ENCODE measurements at regions not wholly inside any gene's neighbourhood (a gene's known extent, or its start where the extent isn't known, plus 50 kb on each side); places are given as distances from the start of the nearest gene placed in this dataset.

DNA sequence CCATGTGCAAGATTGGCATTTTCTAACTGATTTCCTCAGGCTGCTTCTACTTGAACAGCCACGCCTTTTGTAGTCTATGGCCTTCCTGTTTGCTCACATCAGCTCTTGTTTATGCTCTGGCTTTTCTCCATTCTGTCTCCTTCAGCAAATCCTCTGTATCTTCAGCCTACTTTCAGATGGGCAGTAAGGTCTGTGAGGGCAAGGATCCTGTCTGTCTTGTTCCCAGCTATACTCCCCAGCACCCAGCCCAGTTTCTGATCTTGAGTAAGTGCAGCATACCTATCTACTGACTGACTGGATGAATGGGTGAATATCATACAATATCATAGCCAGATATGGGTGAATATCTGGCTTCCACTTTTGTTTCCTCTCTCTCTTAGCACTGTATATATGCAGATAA is 438.1 kb downstream of the LMO4 start:
- no peaks in the 10 kb centered on the region for H3K27me3 ChIP-seq (ENCODE audit: control insufficient read depth in 5 of 5, insufficient read depth in 4 of 5, low read length in 5 of 5)
- H3K27ac ChIP-seq (ENCODE audit: low read depth, low read length), result no peak overlapping the region
- H3K9ac ChIP-seq (ENCODE audit: low read length in 5 of 5), result no peak overlapping the region

DNA sequence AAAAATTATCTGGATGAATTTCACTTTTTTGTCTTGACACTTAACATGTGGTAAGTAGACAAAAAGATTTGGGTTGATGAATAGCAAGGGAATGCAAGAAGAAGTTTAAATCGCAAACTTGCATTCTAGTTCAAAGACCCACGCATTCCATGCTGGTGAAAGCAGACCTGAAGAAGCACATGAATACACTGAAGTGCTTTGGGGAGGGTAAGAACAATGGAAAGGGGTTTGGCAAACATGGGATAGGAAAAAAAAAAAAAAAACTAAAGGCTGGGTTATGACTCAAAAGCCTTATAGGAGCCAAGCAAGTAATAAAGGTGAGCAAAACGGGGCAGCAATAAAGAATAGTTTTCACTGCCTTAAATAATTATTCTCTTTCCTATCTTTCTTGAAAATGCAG is 450.2 kb downstream of the LMO4 start:
- no peaks in the 10 kb centered on the region for H3K27me3 ChIP-seq (ENCODE audit: control insufficient read depth in 5 of 5, insufficient read depth in 4 of 5, low read length in 5 of 5)
- no peaks in the 10 kb centered on the region for H3K9me3 ChIP-seq (ENCODE audit: control insufficient read depth in 5 of 5, low read length in 5 of 5)
- H3K27ac ChIP-seq (ENCODE audit: low read depth, low read length), result no peak overlapping the region
- H3K36me3 ChIP-seq (ENCODE audit: control insufficient read depth in 5 of 5, insufficient read depth in 5 of 5, low read length in 5 of 5), result no peaks in the 10 kb centered on the region
- no peak overlapping the region for H3K4me3 ChIP-seq (ENCODE audit: low read depth in 1 of 5, low read length in 5 of 5)
- H3K9ac ChIP-seq (ENCODE audit: low read length in 5 of 5), result no peak overlapping the region
- no peaks in the 10 kb centered on the region for H3K4me1 ChIP-seq (ENCODE audit: control insufficient read depth in 5 of 5, insufficient read depth in 5 of 5, low read length in 5 of 5)

More for the DNA sequence above, 438.1 kb downstream of the LMO4 start:
- Histone ChIP-seq H3K9me3 (ENCODE audit: control insufficient read depth in 5 of 5, low read length in 5 of 5) (no peaks in the 10 kb centered on the region), H3K4me3 (ENCODE audit: low read depth in 1 of 5, low read length in 5 of 5) (no peak overlapping the region), H3K4me1 (ENCODE audit: control insufficient read depth in 5 of 5, insufficient read depth in 5 of 5, low read length in 5 of 5) (peaks cover 0 to 10% (median 0%) of the 10 kb centered on the region in 5 donors), H3K36me3 (ENCODE audit: control insufficient read depth in 5 of 5, insufficient read depth in 5 of 5, low read length in 5 of 5) (no peaks in the 10 kb centered on the region)

DNA sequence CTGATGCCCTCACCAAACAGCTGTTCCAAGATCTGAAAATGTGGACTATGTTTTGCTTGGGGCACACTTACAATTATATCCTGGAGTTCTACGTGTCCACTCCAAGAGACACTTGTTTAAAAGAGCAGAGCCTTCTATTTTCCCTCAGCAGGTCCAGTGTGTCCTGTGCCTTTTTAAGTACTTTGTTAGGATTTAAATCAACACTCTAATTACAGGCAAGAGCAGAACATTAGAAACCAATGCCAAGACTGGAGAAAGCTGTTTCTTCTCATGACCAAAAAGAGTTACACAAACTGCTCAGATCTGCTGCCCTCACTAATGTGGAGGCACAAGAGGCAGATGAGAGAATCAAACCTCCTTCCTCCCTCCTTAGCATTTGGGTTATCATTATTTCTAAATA is 452.9 kb downstream of the LMO4 start:
- H3K4me1 ChIP-seq (ENCODE audit: control insufficient read depth in 5 of 5, insufficient read depth in 5 of 5, low read length in 5 of 5), result no peaks in the 10 kb centered on the region
- no peaks in the 10 kb centered on the region for H3K27me3 ChIP-seq (ENCODE audit: control insufficient read depth in 5 of 5, insufficient read depth in 4 of 5, low read length in 5 of 5)
- H3K9ac ChIP-seq (ENCODE audit: low read length in 5 of 5), result no peak overlapping the region
- H3K4me3 ChIP-seq (ENCODE audit: low read depth in 1 of 5, low read length in 5 of 5), result no peak overlapping the region
- no peaks in the 10 kb centered on the region for H3K36me3 ChIP-seq (ENCODE audit: control insufficient read depth in 5 of 5, insufficient read depth in 5 of 5, low read length in 5 of 5)
- no peak overlapping the region for H3K27ac ChIP-seq (ENCODE audit: low read depth, low read length)
- no peaks in the 10 kb centered on the region for H3K9me3 ChIP-seq (ENCODE audit: control insufficient read depth in 5 of 5, low read length in 5 of 5)

DNA sequence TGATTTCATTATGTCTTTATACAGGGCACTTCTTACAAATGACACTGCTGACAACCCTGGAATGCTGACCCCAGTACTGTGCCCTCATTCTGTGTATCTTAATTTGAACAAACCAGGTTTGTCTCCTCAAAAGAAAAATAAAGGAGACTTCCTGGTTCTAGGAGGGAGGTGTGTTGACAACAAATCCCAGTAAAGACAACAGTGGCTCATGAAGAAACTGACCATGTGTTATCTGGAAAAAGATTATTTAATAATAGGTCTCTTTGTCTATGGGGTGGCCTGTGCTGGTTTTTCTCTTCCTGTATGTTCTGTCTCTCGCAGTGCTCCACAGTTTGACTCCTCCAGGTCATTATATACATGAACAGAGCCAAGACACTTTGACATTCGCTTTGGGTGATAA is 454.6 kb downstream of the LMO4 start:
- no peaks in the 10 kb centered on the region for H3K36me3 ChIP-seq (ENCODE audit: control insufficient read depth in 5 of 5, insufficient read depth in 5 of 5, low read length in 5 of 5)
- no peak overlapping the region for H3K27ac ChIP-seq (ENCODE audit: low read depth, low read length)
- no peaks in the 10 kb centered on the region for H3K27me3 ChIP-seq (ENCODE audit: control insufficient read depth in 5 of 5, insufficient read depth in 4 of 5, low read length in 5 of 5)
- no peak overlapping the region for H3K4me3 ChIP-seq (ENCODE audit: low read depth in 1 of 5, low read length in 5 of 5)
- H3K4me1 ChIP-seq (ENCODE audit: control insufficient read depth in 5 of 5, insufficient read depth in 5 of 5, low read length in 5 of 5), result no peaks in the 10 kb centered on the region
- no peaks in the 10 kb centered on the region for H3K9me3 ChIP-seq (ENCODE audit: control insufficient read depth in 5 of 5, low read length in 5 of 5)
- no peak overlapping the region for H3K9ac ChIP-seq (ENCODE audit: low read length in 5 of 5)

DNA sequence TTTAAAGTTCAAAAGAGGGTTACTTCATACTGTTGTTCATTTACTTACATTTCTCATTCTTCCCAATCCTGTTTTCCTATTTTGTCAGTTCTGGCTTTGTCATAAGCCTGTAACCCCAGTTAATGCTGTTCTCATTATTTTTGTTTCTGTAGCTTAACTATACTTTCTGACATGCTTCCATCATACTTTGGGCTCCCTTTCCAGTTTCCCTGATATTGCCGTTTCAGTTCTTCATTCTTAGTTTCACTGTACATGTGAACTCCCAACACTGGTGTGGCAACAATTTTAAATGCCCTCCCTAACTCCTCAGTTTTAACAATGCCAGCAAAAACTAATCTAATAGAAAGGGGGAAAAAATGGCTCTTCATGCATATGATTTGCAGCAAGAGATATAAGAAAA is 456.7 kb downstream of the LMO4 start:
- Histone ChIP-seq H3K9ac (ENCODE audit: low read length in 5 of 5) (no peak overlapping the region), H3K27me3 (ENCODE audit: control insufficient read depth in 5 of 5, insufficient read depth in 4 of 5, low read length in 5 of 5) (no peaks in the 10 kb centered on the region), H3K36me3 (ENCODE audit: control insufficient read depth in 5 of 5, insufficient read depth in 5 of 5, low read length in 5 of 5) (no peaks in the 10 kb centered on the region), H3K4me3 (ENCODE audit: low read depth in 1 of 5, low read length in 5 of 5) (no peak overlapping the region), H3K9me3 (ENCODE audit: control insufficient read depth in 5 of 5, low read length in 5 of 5) (no peaks in the 10 kb centered on the region), H3K4me1 (ENCODE audit: control insufficient read depth in 5 of 5, insufficient read depth in 5 of 5, low read length in 5 of 5) (no peaks in the 10 kb centered on the region), H3K27ac (ENCODE audit: low read depth, low read length) (no peak overlapping the region)

DNA sequence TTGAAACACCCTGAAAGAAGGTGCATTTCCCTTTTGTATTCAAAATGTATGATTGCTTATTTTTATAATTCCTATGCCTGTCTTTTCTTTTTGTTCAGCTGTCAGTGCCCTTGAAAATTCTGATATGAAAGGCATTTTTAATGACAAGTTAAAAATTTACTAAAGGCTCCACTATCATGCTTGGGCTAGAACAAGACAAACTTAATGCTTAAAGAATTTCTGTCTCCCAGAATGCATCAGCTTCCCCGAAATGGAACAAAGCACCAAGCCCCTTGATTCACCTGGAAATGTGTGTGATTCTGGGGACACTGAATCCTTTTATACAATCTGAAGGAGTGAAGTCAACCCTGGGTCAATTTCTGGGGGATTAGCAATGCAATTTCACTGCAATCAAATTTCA is 457.5 kb downstream of the LMO4 start:
- Histone ChIP-seq H3K9ac (ENCODE audit: low read length in 5 of 5) (no peak overlapping the region), H3K27ac (ENCODE audit: low read depth, low read length) (no peak overlapping the region), H3K4me3 (ENCODE audit: low read depth in 1 of 5, low read length in 5 of 5) (no peak overlapping the region), H3K9me3 (ENCODE audit: control insufficient read depth in 5 of 5, low read length in 5 of 5) (no peaks in the 10 kb centered on the region), H3K36me3 (ENCODE audit: control insufficient read depth in 5 of 5, insufficient read depth in 5 of 5, low read length in 5 of 5) (no peaks in the 10 kb centered on the region), H3K4me1 (ENCODE audit: control insufficient read depth in 5 of 5, insufficient read depth in 5 of 5, low read length in 5 of 5) (no peaks in the 10 kb centered on the region), H3K27me3 (ENCODE audit: control insufficient read depth in 5 of 5, insufficient read depth in 4 of 5, low read length in 5 of 5) (no peaks in the 10 kb centered on the region)

DNA sequence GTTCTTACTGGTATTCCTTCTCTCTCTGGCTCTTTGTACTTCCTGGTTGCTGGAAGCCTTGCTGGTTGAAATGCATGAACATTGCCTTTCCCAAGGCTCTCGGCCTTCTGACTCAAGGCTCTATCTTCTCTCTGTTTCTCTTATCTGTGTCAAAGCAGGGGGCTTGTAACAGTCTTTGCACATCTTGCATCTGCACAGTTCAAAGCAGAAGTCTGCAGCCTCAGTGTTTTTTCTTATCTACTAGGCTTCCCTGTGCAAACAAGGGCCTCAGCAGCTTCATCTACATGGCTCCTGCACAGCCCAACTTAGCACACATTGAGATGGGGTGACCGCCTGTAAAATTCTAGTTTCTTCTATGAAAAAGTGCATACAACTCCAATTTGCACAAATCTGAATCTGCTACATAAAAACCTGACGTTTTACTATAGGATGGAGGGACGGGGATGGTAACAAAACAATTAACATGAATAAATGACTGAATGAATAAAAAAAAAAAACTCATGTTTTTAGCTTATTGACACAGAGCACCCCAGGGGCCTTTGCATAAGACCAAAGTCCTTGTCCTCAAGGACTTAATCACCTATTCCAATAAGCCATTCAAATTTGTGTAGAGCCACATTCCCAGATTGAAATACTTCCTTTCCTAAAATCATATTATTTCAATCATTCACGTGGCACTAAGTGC is 458.3 kb downstream of the LMO4 start:
- H3K27me3 ChIP-seq (ENCODE audit: control insufficient read depth in 5 of 5, insufficient read depth in 4 of 5, low read length in 5 of 5), result no peaks in the 10 kb centered on the region
- no peak overlapping the region for H3K27ac ChIP-seq (ENCODE audit: low read depth, low read length)
- no peak overlapping the region for H3K4me3 ChIP-seq (ENCODE audit: low read depth in 1 of 5, low read length in 5 of 5)
- no peaks in the 10 kb centered on the region for H3K4me1 ChIP-seq (ENCODE audit: control insufficient read depth in 5 of 5, insufficient read depth in 5 of 5, low read length in 5 of 5)
- no peaks in the 10 kb centered on the region for H3K36me3 ChIP-seq (ENCODE audit: control insufficient read depth in 5 of 5, insufficient read depth in 5 of 5, low read length in 5 of 5)
- H3K9me3 ChIP-seq (ENCODE audit: control insufficient read depth in 5 of 5, low read length in 5 of 5), result no peaks in the 10 kb centered on the region
- H3K9ac ChIP-seq (ENCODE audit: low read length in 5 of 5), result no peak overlapping the region

DNA sequence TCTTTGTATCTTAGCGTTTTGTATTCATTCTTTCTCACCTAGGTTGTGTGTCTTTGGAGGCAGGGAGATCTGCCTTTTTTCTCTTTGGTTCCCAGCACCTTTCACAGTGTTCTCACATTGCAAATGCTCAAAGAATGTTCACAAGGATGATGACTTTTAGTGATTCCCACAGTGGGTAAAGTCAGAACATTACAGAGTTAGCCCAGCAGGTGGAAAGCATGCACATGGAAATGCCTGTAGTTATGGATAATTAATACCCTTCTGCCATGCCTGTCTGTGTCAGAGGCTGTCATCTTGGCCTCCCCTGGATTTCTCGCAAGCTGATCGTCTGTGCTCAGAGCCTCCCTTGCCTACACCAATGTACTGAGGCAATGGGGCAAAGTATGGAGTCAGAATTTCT is 458.9 kb downstream of the LMO4 start:
- no peak overlapping the region for H3K9ac ChIP-seq (ENCODE audit: low read length in 5 of 5)
- H3K4me1 ChIP-seq (ENCODE audit: control insufficient read depth in 5 of 5, insufficient read depth in 5 of 5, low read length in 5 of 5), result peaks cover 0 to 3% (median 0%) of the 10 kb centered on the region in 5 donors
- no peaks in the 10 kb centered on the region for H3K27me3 ChIP-seq (ENCODE audit: control insufficient read depth in 5 of 5, insufficient read depth in 4 of 5, low read length in 5 of 5)
- H3K36me3 ChIP-seq (ENCODE audit: control insufficient read depth in 5 of 5, insufficient read depth in 5 of 5, low read length in 5 of 5), result no peaks in the 10 kb centered on the region
- no peaks in the 10 kb centered on the region for H3K9me3 ChIP-seq (ENCODE audit: control insufficient read depth in 5 of 5, low read length in 5 of 5)
- H3K4me3 ChIP-seq (ENCODE audit: low read depth in 1 of 5, low read length in 5 of 5), result no peak overlapping the region
- H3K27ac ChIP-seq (ENCODE audit: low read depth, low read length), result no peak overlapping the region

DNA sequence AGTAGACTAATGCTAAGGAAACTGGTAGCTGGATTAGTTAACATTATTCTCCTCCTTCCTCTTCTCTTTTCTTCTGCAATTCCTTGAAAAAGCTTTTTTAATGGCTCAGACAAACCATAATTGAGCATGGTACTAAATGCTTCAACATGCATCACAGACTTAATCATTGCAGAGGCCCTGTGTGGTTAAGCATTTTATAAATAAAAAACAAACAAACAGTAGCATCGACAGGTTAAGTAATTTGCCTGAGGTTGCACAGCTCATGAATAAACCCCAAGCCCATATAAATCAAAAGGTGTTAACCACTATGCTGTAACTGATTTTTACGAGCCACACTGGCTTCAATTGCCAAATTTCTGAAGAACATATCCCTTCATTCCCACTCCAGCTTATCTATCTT is 462.1 kb downstream of the LMO4 start:
- Histone ChIP-seq H3K4me3 (ENCODE audit: low read depth in 1 of 5, low read length in 5 of 5) (no peak overlapping the region), H3K4me1 (ENCODE audit: control insufficient read depth in 5 of 5, insufficient read depth in 5 of 5, low read length in 5 of 5) (peaks cover 0 to 3% (median 0%) of the 10 kb centered on the region in 5 donors), H3K27ac (ENCODE audit: low read depth, low read length) (no peak overlapping the region), H3K36me3 (ENCODE audit: control insufficient read depth in 5 of 5, insufficient read depth in 5 of 5, low read length in 5 of 5) (no peaks in the 10 kb centered on the region), H3K27me3 (ENCODE audit: control insufficient read depth in 5 of 5, insufficient read depth in 4 of 5, low read length in 5 of 5) (no peaks in the 10 kb centered on the region), H3K9me3 (ENCODE audit: control insufficient read depth in 5 of 5, low read length in 5 of 5) (no peaks in the 10 kb centered on the region), H3K9ac (ENCODE audit: low read length in 5 of 5) (no peak overlapping the region)

DNA sequence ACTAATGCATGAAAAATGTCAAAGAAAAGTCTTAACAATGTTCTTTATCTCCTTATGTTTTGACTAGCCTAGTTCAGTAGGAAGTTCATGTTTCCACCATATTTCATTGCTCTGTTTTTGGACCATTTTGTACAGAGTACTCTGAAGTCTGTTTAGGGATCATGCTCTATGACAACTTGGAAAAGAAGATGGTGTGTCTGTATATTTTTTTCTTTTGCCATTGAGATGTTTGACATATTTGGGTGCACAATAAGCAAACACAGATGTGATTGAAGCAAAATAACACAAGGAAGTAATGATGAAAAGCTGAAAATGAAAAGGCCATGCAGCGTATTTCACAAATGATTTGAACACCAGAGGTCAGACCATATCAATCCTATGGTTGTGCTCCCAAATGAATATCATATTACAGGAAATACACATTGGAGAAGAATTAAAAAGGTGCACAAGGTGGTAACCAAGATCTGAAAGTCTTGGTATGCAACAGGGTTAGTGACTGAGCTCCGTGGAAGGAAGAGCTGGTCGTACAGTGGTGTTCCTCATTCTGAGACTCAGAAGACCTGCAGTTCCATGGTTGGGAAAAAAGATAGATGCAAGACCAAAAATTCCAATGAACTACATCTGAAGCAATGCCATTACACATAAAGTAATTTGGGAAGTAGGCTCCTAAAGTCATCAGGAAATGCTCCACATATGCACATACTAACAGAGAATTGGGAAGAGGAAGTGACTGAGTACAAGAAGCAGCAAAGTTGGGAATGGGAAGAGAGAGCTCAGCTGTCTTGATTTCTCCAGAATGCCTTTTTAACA is 463.5 kb downstream of the LMO4 start:
- no peaks in the 10 kb centered on the region for H3K36me3 ChIP-seq (ENCODE audit: control insufficient read depth in 5 of 5, insufficient read depth in 5 of 5, low read length in 5 of 5)
- H3K4me3 ChIP-seq (ENCODE audit: low read depth in 1 of 5, low read length in 5 of 5), result no peak overlapping the region
- no peak overlapping the region for H3K27ac ChIP-seq (ENCODE audit: low read depth, low read length)
- no peak overlapping the region for H3K9ac ChIP-seq (ENCODE audit: low read length in 5 of 5)
- H3K4me1 ChIP-seq (ENCODE audit: control insufficient read depth in 5 of 5, insufficient read depth in 5 of 5, low read length in 5 of 5), result peaks cover 0 to 3% (median 0%) of the 10 kb centered on the region in 5 donors
- H3K9me3 ChIP-seq (ENCODE audit: control insufficient read depth in 5 of 5, low read length in 5 of 5), result no peaks in the 10 kb centered on the region
- no peaks in the 10 kb centered on the region for H3K27me3 ChIP-seq (ENCODE audit: control insufficient read depth in 5 of 5, insufficient read depth in 4 of 5, low read length in 5 of 5)

All from subcutaneous abdominal adipose tissue (tissue), 5 donors.